SK-MEL-5 (cell line): ENCODE measurements at regions not wholly inside any gene's neighbourhood (a gene's known extent, or its start where the extent isn't known, plus 50 kb on each side); places are given as distances from the start of the nearest gene placed in this dataset.
A peak's percentile ranks its signal among the peaks of the same experiment; 100 is the strongest.
"Not testable (repeated sequence)": the region's sequence is repeated elsewhere in the genome, so short reads cannot be mapped to it uniquely, and the experiment has no call there.

ENCODE experiments used
- DNase-seq: peaks from one replicate; pipeline ENCODE4 v3.0.0-alpha.2; 2016; ENCODE audit warnings: low read depth, low spot score
- in situ Hi-C: cut with HindIII; loops from 2 replicates; pipeline ENCODE4 v1.10.0; 2016; ENCODE audit warnings: low sequenced_read_pairs, high pct_unique_total_duplicates, low pct_unique_long_range_greater_than_20kb

DNA sequence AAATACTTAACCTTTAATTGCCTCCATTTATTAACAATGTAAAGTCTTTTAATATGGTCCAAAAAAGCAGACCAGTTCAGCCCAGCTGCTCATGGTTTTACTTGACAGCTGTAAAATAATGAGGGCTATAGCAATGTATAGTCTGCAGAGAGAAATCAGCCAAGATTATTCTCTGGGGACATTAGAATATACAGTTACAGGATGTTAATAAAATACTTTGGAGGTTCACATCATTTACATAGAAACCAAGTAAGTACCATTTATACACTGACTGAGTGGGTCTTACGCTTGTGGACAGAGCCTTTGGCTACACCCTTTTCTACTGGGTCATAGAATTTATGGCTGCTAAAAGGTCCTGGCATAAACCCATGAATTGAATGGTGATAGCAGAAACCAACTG, 340.7 kb upstream of the CELF2 start:
- in situ Hi-C loops, result no loop called here
- no peak for DNase-seq

GRCh38 chr10:10677479-10677878, 340.2 kb upstream of the CELF2 start:
- in situ Hi-C loops, result no loop called here

GRCh38 chr10:10680496-10680895, 337.2 kb upstream of the CELF2 start:
- in situ Hi-C loops, result no loop called here
- no peak for DNase-seq

More at GRCh38 chr10:10677479-10677878, 340.2 kb upstream of the CELF2 start:
- peak; percentile 70 for DNase-seq

GRCh38 chr10:10684972-10685371, 332.7 kb upstream of the CELF2 start:
- in situ Hi-C loops, result no loop called here

DNA sequence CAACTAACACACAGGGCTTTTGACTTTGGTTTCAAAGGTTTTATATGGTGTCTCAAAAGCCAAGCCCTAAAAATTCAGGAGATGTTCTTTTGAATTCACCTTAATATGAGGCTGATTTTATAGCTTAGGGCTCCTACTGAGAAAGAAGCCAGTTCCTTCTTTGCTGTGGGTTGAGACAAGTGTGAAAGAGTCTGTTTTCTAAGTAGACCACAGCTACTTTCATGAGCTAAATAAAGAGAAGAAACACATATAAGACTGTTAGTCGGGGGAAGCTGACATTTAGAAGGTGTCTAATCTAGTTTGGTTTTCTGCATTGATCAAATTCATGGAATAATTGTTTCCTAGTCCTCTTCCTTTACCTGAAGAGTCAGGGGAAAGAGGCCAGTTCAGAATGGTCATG, 332.1 kb upstream of the CELF2 start:
- in situ Hi-C loops, result no loop called here
- no peak for DNase-seq

More at GRCh38 chr10:10684972-10685371, 332.7 kb upstream of the CELF2 start:
- DNase-seq, result no peak

GRCh38 chr10:10687751-10688150, 329.9 kb upstream of the CELF2 start:
- in situ Hi-C loops, result no loop called here
- DNase-seq, result peak; percentile 29

GRCh38 chr10:10699427-10699826, 318.2 kb upstream of the CELF2 start:
- no peak for DNase-seq
- in situ Hi-C loops, result no loop called here

DNA sequence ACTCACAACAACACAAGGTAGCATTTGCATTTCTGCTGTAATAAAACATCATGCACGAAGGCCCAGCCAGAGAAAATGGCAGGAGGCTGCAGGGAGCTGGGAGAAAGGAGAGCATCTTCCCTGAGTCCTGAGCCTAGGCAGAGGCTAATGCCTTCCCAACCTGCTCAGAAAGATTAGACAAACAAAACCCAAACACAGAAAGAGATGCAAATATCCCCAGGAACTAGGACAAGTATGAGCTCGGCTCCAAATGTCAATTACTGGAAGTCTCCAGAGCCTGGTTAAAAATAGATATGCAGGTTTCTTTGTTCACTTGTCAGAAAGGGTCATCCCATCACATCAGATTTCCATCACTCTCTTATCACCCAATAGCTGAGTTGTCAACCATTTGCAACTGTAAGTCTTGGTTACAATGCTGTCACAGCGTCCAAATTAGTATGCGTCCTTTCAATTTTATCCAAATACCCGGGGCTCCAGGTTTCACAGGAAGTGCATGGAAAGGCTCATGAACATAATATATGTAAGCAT, 316.5 kb upstream of the CELF2 start:
- DNase-seq, result no peak
- in situ Hi-C loops, result no loop called here

DNA sequence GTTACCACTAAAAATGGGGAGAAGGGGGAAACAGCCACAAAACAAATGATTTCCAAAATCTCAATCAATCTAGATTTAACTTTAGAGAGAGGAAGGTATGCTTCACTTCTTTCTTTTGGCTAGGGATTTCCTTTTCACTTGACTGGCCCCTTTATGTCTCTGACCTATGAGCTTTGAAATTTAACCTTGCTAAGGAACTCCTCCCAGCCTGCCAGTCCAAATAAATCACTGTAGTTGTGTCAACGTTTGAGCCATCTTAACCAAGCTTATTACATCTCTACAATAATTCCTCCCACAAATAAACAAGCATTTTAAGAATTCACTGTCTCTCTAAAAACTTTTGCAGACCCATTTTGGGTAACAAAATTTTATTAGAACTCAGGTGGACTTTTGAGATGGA, 315.5 kb upstream of the CELF2 start:
- in situ Hi-C loops, result no loop called here
- no peak for DNase-seq

GRCh38 chr10:10703382-10703781, 314.3 kb upstream of the CELF2 start:
- in situ Hi-C loops, result no loop called here
- DNase-seq, result no peak

- in situ Hi-C loops, result no loop called here
- no peak for DNase-seq
Measured at GRCh38 chr10:10712155-10712704, 305.4 kb upstream of the CELF2 start.

DNA sequence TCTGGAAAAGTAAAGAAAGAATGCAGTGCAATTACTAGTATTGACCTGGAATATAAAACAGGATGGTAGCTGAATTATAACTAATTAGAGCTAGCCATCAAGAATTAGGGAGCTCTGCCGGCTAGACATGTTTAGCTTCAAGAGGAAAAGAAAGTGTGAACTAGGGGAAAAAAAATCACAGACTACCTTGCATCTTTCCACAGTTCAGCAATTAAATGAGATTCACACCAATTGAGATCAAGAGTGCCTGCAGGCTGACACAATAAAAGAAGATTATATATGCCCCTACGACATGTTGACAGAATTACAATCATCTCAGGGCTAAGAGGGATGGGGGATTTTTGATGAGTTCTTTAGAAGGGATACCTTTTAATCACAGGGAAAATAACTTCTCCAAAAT, 303.3 kb upstream of the CELF2 start:
- no peak for DNase-seq
- in situ Hi-C loops, result no loop called here

GRCh38 chr10:10716972-10717371, 300.7 kb upstream of the CELF2 start:
- no peak for DNase-seq
- in situ Hi-C loops, result no loop called here

DNA sequence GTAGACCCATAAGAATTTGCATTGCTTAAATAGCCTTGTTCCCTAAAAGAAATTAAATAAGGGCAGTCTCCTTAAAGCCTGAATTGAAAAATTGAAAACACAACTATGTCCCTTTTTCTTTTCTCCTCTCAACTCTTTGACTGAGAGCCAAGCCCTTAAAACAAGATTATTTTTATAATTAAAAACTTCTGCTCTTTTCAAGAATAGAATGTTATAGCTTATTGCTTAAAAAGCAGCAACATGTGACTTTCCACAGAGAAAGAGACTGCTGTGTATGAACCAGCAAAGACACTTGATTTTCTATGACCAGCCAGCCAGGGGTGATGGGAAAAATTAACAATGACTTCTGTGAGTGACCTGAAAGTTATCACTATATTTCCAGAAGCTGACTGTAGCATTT, 295.2 kb upstream of the CELF2 start:
- in situ Hi-C loops, result no loop called here
- no peak for DNase-seq

DNA sequence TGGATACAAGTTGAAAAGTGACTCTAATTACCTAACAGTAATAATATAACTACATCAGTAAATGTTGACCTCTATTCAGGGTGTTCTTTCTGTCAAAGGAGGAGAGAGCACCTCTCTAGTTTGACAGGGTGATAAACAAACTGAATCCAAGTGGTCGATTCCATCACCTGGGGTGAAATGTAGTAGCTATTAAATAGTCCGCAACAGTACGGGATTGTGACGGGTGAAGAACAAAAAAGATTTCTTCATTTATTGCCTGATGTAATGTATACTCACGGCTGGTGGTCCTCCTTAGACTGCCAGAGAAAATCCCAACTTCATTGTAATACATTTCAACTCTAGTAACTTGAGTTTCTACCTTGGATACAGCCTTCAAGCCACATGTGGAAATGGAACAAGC, 292.5 kb upstream of the CELF2 start:
- in situ Hi-C loops, result no loop called here

GRCh38 chr10:10726101-10726500, 291.6 kb upstream of the CELF2 start:
- no peak for DNase-seq
- in situ Hi-C loops, result no loop called here

More for the DNA sequence above, 292.5 kb upstream of the CELF2 start:
- no peak for DNase-seq

- in situ Hi-C loops, result not testable (repeated sequence)
Measured at GRCh38 chr10:10727411-10727810, 290.3 kb upstream of the CELF2 start.

GRCh38 chr10:10727812-10728211, 289.9 kb upstream of the CELF2 start:
- DNase-seq, result no peak

More at GRCh38 chr10:10727411-10727810, 290.3 kb upstream of the CELF2 start:
- not testable (repeated sequence) for DNase-seq

DNA sequence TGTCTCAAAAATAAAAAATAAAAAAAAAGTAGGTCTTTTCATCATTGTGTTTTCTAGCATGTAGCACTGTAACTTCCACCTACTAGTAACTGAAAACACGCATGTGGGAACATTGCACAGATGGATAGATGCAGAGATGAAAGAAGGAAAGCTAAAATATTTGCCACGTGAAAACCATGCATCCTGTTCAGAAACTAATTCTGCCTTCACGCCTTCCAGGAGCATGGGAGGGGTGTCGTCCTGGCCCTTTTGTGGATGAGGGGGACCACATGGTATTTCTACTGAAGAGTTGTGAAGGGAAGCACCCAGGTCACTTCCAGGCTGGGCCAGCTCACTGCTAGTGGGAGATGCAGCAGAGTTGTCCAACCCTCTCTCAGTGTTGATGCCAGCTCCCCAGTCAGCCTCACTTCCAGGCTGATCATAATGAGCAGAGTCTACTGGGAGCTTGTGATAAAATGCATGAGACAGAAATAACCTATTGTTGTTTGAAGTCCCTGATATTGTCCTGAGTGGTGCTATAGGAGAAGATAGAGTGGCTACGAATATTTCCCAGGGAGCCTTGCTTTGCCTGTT, 287.1 kb upstream of the CELF2 start:
- in situ Hi-C loops, result no loop called here
- no peak for DNase-seq

More at GRCh38 chr10:10727812-10728211, 289.9 kb upstream of the CELF2 start:
- in situ Hi-C loops, result no loop called here
